ENCODE measurements at regions not wholly inside any gene's neighbourhood (a gene's known extent, or its start where the extent isn't known, plus 50 kb on each side); places are given as distances from the start of the nearest gene placed in this dataset.
"Not testable (repeated sequence)": the region's sequence is repeated elsewhere in the genome, so short reads cannot be mapped to it uniquely, and the experiment has no call there.

DNA sequence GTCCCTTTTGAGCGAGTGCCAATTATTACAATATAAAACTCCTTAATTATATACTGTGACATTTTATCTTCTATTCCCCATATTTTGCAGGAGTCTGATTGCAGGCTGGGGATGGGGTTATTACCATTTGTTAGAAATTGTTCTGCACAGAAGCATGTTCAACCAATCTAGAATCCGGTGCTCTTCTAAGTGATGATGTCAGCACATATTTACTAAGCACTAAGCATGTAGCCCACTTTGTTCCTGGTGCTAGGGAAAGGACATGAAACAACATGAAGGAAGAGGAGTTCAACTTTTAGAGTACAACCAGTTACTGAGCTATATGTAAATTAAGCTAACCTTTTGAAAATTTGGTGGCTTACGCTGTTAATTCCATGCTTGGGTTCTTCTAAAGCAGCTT lies 52.8 kb upstream of the IL1RAPL2 start:
- Mint-ChIP-seq H3K27ac (no peak overlapping the region), H3K27me3 (no peaks in the 10 kb centered on the region), H3K36me3 (no peaks in the 10 kb centered on the region), H3K9me3 (peaks cover 2% of the 10 kb centered on the region), H3K4me1 (no peaks in the 10 kb centered on the region), H3K4me3 (no peak overlapping the region)
- DNase-seq (ENCODE audit: low spot score in 2 of 2) = no peak
- no peak for ATAC-seq (ENCODE audit: low read depth)

DNA sequence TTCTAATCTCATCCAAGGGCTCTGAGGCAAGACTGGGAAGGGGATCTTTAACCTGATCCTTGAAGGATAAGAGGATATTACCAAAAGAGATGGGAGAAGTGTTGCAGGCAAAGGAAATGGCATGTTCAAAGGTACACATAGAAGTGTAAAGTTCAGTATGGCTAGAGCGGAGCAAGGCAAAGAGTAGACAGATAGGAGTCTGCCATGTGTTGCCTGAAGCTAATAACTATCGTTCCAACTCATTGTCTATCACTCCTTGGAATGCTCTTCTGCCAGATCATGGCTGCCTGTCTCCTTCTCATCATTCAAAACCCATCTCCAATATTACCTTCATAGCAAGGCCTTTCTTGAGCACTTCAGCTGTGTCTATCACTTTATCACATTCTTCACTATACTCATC lies 55.2 kb upstream of the IL1RAPL2 start:
- H3K4me3 Mint-ChIP-seq = no peak overlapping the region
- ATAC-seq (ENCODE audit: low read depth) (no peak), DNase-seq (ENCODE audit: low spot score in 2 of 2) (no peak)
- peaks cover 2% of the 10 kb centered on the region for H3K9me3 Mint-ChIP-seq
- no peaks in the 10 kb centered on the region for H3K27me3 Mint-ChIP-seq
- no peak overlapping the region for H3K27ac Mint-ChIP-seq
- H3K36me3 Mint-ChIP-seq = no peaks in the 10 kb centered on the region
- no peaks in the 10 kb centered on the region for H3K4me1 Mint-ChIP-seq

- H3K27me3 Mint-ChIP-seq = no peaks in the 10 kb centered on the region
- H3K27ac Mint-ChIP-seq = no peak overlapping the region
- no peaks in the 10 kb centered on the region for H3K36me3 Mint-ChIP-seq
- no peaks in the 10 kb centered on the region for H3K4me1 Mint-ChIP-seq
- peaks cover 1% of the 10 kb centered on the region for H3K9me3 Mint-ChIP-seq
- H3K4me3 Mint-ChIP-seq = no peak overlapping the region
- ATAC-seq (ENCODE audit: low read depth) (no peak), DNase-seq (ENCODE audit: low spot score in 2 of 2) (no peak)
Observed at GRCh38 chrX:104502460-104502859, 63.5 kb upstream of the IL1RAPL2 start.

DNA sequence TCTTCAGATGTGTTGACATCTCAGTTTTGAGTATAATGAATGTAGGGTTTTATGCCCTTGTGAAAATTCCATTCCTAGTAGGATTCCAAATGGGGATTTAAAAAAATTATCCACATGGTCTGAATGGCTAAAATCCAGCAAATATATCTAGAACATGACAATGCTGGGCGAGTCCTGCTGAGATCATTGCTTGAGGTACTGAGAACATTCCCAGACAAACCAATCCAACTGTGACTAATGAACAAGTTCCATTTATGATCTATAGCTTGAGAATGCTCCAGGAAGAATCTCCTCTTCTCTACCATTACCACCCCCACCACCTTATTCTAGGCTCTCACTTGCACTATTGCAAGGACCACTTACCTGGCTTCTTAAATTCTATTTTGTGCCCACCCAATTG lies 77.2 kb upstream of the IL1RAPL2 start:
- Mint-ChIP-seq H3K4me1 (no peaks in the 10 kb centered on the region), H3K27ac (no peak overlapping the region), H3K4me3 (no peak overlapping the region), H3K36me3 (no peaks in the 10 kb centered on the region), H3K9me3 (no peaks in the 10 kb centered on the region), H3K27me3 (peaks cover 1% of the 10 kb centered on the region)
- DNase-seq (ENCODE audit: low spot score in 2 of 2) (no peak), ATAC-seq (ENCODE audit: low read depth) (no peak)

DNA sequence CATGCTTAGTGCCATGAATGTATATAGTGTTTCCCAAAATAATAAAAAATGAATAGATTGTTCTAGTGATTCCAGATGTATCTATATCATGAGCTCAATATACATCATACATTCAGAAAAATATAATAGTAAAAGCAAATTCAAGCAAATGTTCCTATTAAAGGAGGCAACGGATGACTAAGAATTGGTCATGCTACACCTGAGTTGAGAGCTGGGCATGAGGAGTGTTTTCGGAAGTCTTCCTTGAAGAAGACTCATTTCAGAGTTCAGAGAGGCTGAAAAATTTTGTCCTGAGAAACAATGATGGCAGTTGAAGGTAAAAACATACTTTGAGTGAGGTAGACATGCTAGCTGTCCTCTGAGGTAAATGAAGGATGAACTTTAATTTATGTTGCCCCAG lies 79.3 kb upstream of the IL1RAPL2 start:
- Mint-ChIP-seq H3K4me1 (no peaks in the 10 kb centered on the region), H3K36me3 (no peaks in the 10 kb centered on the region), H3K4me3 (no peak overlapping the region), H3K27me3 (peaks cover 1% of the 10 kb centered on the region), H3K9me3 (no peaks in the 10 kb centered on the region), H3K27ac (no peak overlapping the region)
- DNase-seq (ENCODE audit: low spot score in 2 of 2) (no peak), ATAC-seq (ENCODE audit: low read depth) (no peak)

GRCh38 chrX:104482757-104483156 lies 83.2 kb upstream of the IL1RAPL2 start:
- Mint-ChIP-seq H3K4me1 (no peaks in the 10 kb centered on the region), H3K4me3 (no peak overlapping the region), H3K9me3 (no peaks in the 10 kb centered on the region), H3K36me3 (no peaks in the 10 kb centered on the region), H3K27ac (no peak overlapping the region), H3K27me3 (no peaks in the 10 kb centered on the region)
- ATAC-seq (ENCODE audit: low read depth) (no peak), DNase-seq (ENCODE audit: low spot score in 2 of 2) (no peak)

DNA sequence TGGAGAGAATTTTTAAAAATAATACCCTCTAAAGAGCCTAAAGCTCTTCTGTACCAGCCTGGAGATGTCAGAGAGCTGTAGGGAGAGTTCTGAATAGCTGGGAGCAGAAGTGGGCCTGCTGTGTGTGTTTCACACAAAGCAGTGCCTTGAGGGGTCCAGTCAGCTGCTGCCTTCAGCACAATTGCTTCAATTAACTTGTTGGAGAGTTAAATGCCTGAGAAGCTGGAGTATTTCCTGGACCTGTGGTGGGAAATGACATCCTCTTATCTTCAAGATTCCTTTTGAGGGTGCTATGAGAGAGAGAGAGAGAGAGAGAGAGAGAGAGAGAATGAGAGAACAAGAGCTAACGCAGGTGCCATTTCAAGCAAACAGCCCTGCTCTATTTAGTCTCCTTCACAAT lies 96.2 kb upstream of the IL1RAPL2 start:
- Mint-ChIP-seq H3K27me3 (no peaks in the 10 kb centered on the region), H3K36me3 (no peaks in the 10 kb centered on the region), H3K4me3 (no peak overlapping the region), H3K9me3 (peaks cover 4% of the 10 kb centered on the region), H3K27ac (no peak overlapping the region), H3K4me1 (no peaks in the 10 kb centered on the region)
- DNase-seq (ENCODE audit: low spot score in 2 of 2) (no peak), ATAC-seq (ENCODE audit: low read depth) (no peak)

DNA sequence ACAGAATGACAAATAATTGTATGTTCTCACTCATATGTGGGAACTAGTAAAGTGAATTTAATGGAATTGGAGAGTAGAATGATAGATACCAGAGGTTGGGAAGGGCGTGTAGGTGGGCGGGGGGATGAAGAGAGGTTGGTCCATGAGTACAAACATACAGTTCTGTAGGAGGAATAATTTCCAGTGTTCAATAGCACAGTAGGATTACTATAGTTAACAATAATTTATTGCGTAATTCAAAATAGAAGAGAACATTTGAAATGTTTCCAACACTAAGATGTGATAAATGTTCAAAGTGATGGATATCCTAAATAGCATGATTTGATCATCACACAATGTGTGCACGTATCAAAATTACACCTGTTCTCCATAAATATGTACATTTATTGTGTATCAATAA lies 106.2 kb upstream of the IL1RAPL2 start:
- no peaks in the 10 kb centered on the region for H3K27me3 Mint-ChIP-seq
- no peak for ATAC-seq (ENCODE audit: low read depth)
- no peak overlapping the region for H3K27ac Mint-ChIP-seq
- H3K36me3 Mint-ChIP-seq = no peaks in the 10 kb centered on the region
- H3K4me1 Mint-ChIP-seq = no peaks in the 10 kb centered on the region
- DNase-seq (ENCODE audit: low spot score in 2 of 2) = no peak
- no peak overlapping the region for H3K4me3 Mint-ChIP-seq
- no peaks in the 10 kb centered on the region for H3K9me3 Mint-ChIP-seq

GRCh38 chrX:104457130-104457529 lies 108.9 kb upstream of the IL1RAPL2 start:
- H3K9me3 Mint-ChIP-seq, H3K4me3 Mint-ChIP-seq, H3K27ac Mint-ChIP-seq: not testable (repeated sequence)

DNA sequence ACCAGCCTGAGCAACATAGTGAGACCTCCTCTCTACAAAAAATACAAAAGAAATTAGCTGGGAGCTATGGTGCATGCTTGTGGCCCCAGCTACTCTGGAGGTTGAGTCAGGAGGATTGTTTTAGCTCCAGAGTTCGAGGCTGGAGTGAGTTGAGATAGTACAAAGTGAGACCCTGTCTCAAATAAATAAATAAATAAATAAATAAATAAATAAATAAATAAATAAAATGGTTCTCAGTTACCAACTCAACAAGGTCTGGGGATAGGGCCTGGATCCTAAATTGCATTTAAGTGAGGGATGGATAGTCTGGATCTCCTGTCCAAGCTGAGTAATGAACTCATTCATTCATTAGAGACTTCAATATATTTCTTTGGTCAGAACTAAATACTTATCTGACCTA lies 115.7 kb upstream of the IL1RAPL2 start:
- no peak for ATAC-seq (ENCODE audit: low read depth)
- Mint-ChIP-seq H3K27ac (no peak overlapping the region), H3K4me3 (no peak overlapping the region), H3K36me3 (no peaks in the 10 kb centered on the region), H3K4me1 (no peaks in the 10 kb centered on the region), H3K9me3 (no peaks in the 10 kb centered on the region), H3K27me3 (no peaks in the 10 kb centered on the region)
- no peak for DNase-seq (ENCODE audit: low spot score in 2 of 2)

More at GRCh38 chrX:104457130-104457529, 108.9 kb upstream of the IL1RAPL2 start:
- H3K4me1 Mint-ChIP-seq; H3K27me3 Mint-ChIP-seq; DNase-seq (ENCODE audit: low spot score in 2 of 2); H3K36me3 Mint-ChIP-seq; ATAC-seq (ENCODE audit: low read depth): not testable (repeated sequence)

DNA sequence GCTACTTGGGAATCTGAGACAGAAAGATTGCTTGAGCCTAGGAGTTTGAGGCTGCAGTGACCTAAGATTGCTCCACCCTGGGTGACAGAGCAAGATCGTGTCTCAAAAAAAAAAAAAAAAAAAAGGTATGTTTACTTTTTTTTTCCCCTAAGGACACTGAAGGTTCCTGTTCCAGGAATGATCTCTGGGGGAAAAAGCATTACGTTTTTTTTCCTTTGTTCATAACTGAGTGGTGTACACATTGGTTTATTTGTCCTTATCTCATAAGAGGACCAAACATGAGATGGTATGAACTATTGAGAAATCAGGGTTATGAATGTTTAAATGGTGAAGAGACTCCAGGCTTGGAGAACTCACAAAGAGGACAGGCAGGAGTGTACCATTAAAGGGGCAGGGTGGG lies 120.4 kb upstream of the IL1RAPL2 start:
- Mint-ChIP-seq H3K27ac (no peak overlapping the region), H3K27me3 (no peaks in the 10 kb centered on the region), H3K36me3 (no peaks in the 10 kb centered on the region), H3K4me3 (no peak overlapping the region), H3K9me3 (no peaks in the 10 kb centered on the region), H3K4me1 (no peaks in the 10 kb centered on the region)
- ATAC-seq (ENCODE audit: low read depth) (no peak), DNase-seq (ENCODE audit: low spot score in 2 of 2) (no peak)

- DNase-seq (ENCODE audit: low spot score in 2 of 2) (no peak), ATAC-seq (ENCODE audit: low read depth) (no peak)
- Mint-ChIP-seq H3K9me3 (no peaks in the 10 kb centered on the region), H3K27ac (no peak overlapping the region), H3K36me3 (no peaks in the 10 kb centered on the region), H3K4me3 (no peak overlapping the region), H3K27me3 (no peaks in the 10 kb centered on the region), H3K4me1 (no peaks in the 10 kb centered on the region)
Observed at GRCh38 chrX:104435249-104435648, 130.8 kb upstream of the IL1RAPL2 start.

GRCh38 chrX:104432321-104432720 lies 133.7 kb upstream of the IL1RAPL2 start:
- H3K4me1 Mint-ChIP-seq = no peaks in the 10 kb centered on the region
- H3K9me3 Mint-ChIP-seq = no peaks in the 10 kb centered on the region
- no peaks in the 10 kb centered on the region for H3K27me3 Mint-ChIP-seq
- ATAC-seq (ENCODE audit: low read depth) = no peak
- H3K4me3 Mint-ChIP-seq = no peak overlapping the region
- no peak overlapping the region for H3K27ac Mint-ChIP-seq
- H3K36me3 Mint-ChIP-seq = no peaks in the 10 kb centered on the region
- DNase-seq (ENCODE audit: low spot score in 2 of 2) = no peak

DNA sequence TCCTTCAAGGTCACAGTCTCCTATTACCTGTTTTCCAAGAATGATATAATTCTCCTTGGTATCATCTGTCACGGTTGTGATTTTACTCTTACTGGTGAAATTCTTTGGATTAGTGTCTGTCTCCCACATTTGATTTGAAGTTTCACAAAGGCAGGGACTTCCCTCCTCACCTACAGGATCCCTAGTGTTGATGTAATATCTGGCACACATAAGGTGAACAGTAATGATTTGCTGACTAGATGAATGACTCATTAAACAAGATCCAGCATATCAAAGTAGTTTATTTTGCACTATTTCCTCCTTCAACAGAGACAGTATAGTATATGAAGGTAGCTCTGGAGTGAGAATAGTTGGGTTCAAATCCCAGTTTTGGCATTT lies 135.3 kb upstream of the IL1RAPL2 start:
- Mint-ChIP-seq H3K36me3 (no peaks in the 10 kb centered on the region), H3K27me3 (no peaks in the 10 kb centered on the region), H3K9me3 (no peaks in the 10 kb centered on the region), H3K4me3 (no peak overlapping the region), H3K4me1 (no peaks in the 10 kb centered on the region), H3K27ac (no peak overlapping the region)
- ATAC-seq (ENCODE audit: low read depth) (no peak), DNase-seq (ENCODE audit: low spot score in 2 of 2) (no peak)

- H3K4me3 Mint-ChIP-seq = no peak overlapping the region
- no peak overlapping the region for H3K27ac Mint-ChIP-seq
- H3K9me3 Mint-ChIP-seq = no peaks in the 10 kb centered on the region
Observed at GRCh38 chrX:104430072-104430741, 135.8 kb upstream of the IL1RAPL2 start.

More at GRCh38 chrX:104430072-104430741, 135.8 kb upstream of the IL1RAPL2 start:
- Mint-ChIP-seq H3K27me3 (no peaks in the 10 kb centered on the region), H3K4me1 (no peaks in the 10 kb centered on the region), H3K36me3 (no peaks in the 10 kb centered on the region)
- DNase-seq (ENCODE audit: low spot score in 2 of 2) (no peak), ATAC-seq (ENCODE audit: low read depth) (no peak)

Measured in memory B cell (primary cell).